GM12865 (cell line): ENCODE measurements at regions not wholly inside any gene's neighbourhood (a gene's known extent, or its start where the extent isn't known, plus 50 kb on each side); places are given as distances from the start of the nearest gene placed in this dataset.

Experiments used
- DNase-seq: peaks from one replicate; pipeline ENCODE4 v3.0.0; 2010; ENCODE audit warnings: low read depth
- H3K4me3 ChIP-seq: 2 replicates; pipeline ENCODE4 v1.5.1; 2011; ENCODE audit warnings: mild to moderate bottlenecking, low read depth, low read length, control low read depth
- TF ChIP-seq, protein P1 (sequence below): IDR thresholded peaks from 2 replicates; pipeline ENCODE4 v1.5.1; 2011; ENCODE audit warnings: low read length, control low read depth, low read depth, inconsistent platforms; ENCODE audit not compliant: insufficient read depth; ENCODE audit errors: missing control alignments

DNA sequence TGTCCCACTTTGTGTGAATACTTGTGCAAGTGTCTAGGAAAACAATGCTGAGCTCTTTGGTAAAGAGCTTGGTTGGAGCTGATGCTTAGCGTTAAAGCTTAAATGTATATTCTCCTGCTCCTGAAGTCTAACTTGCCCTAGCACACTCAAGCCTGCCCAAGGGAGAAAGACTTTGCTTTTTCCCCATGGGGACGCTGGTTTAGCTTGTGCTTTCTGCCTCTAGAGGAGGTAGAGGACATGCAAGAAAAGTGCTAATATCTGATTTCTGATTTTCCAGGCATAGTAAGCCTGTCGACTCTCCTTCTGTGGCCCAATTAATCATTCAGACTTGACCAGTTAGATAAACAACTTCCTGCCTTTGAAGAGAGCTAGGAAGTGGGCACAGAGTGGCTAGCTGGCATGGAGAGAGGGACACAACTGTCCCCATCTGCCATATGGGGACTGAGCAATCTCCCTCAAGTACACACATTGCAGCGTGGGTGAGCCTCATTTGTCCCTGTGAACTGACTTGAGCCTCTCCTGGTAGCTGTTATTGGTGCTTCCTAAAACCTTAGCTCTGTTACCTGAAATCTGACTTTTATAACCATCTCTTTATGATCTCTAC lies 348.4 kb downstream of the BRINP1 start:
- no peak overlapping the region for H3K4me3 ChIP-seq
- TF ChIP-seq, protein P1, sequence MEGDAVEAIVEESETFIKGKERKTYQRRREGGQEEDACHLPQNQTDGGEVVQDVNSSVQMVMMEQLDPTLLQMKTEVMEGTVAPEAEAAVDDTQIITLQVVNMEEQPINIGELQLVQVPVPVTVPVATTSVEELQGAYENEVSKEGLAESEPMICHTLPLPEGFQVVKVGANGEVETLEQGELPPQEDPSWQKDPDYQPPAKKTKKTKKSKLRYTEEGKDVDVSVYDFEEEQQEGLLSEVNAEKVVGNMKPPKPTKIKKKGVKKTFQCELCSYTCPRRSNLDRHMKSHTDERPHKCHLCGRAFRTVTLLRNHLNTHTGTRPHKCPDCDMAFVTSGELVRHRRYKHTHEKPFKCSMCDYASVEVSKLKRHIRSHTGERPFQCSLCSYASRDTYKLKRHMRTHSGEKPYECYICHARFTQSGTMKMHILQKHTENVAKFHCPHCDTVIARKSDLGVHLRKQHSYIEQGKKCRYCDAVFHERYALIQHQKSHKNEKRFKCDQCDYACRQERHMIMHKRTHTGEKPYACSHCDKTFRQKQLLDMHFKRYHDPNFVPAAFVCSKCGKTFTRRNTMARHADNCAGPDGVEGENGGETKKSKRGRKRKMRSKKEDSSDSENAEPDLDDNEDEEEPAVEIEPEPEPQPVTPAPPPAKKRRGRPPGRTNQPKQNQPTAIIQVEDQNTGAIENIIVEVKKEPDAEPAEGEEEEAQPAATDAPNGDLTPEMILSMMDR: no peak
- DNase-seq: no peak

DNA sequence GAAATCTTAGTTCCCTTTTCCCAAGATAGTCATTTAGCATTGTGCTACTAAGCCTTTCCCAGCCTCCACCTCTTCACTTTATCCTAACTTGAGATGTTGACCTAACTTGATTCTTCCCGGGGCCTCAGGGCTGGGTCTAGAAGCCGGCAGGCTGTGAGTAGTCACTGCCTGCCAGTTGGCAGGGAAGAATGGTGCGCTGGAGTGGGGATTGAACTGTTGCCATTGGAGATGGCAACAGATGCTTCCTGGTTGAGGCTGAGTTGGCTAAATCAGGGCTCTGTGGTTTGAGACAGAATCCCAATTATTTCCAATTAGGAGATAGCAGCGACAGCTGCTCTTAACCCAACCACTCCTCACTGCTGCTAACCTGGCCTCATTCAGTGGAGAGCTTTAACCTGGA lies 343.1 kb downstream of the BRINP1 start:
- H3K4me3 ChIP-seq: no peak overlapping the region
- TF ChIP-seq, protein P1: no peak
- no peak for DNase-seq

DNA sequence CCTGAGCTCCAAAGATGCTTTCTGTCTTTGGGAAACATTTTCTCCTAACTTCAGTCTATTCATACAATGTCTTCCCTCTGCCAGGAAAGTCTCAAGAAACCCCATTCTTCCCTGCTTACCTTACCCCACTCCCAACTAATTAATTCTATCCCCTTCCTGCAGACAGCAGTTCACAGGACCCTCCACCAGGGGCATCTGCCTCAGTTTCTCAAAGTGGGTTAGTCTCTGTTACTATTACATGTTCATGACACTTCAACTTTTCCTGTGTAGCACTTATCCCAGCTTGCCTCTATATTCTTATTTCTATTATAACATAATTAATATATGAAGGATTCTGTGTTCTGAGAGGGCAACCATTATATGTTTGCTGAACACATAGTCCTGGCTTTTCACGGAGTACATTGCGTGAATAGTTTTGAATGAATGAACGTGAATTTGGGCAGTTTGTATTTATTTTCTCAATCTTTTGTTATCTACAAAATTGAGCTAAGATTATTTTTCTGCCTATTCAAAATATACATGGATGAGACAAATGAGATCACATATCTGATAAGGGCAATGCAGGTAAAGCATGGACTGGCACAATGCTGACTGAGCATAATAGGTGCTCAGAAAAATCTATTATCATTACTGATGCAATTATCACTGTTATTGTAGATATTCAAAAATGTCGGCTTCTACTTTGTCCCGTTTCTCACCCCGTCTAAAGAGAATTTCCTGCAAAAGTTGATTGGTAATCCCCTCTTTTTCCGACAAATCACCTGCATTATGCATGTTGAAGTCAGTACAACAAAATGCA lies 341.1 kb downstream of the BRINP1 start:
- DNase-seq: no peak
- no peak overlapping the region for H3K4me3 ChIP-seq
- TF ChIP-seq, protein P1: no peak

DNA sequence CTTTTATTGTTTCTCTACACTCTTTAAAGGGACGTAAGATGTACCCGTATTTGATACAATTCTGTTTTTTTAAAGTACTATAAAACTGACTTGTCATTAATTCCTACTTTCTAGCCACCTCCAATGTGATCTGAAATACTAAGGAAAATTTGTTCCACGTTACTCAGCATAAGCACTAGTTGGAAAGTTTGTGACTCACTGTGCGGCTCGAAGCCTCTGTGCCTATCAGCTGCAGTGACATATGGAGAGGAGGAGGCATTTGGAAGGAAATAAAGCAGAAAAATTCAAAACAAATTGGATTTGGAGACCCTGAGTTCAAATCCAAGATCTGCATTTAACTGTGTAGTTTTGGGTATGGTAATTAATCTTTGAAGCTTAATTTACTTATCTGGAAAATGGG lies 339.3 kb downstream of the BRINP1 start:
- TF ChIP-seq, protein P1: no peak
- DNase-seq: no peak
- H3K4me3 ChIP-seq: no peak overlapping the region

DNA sequence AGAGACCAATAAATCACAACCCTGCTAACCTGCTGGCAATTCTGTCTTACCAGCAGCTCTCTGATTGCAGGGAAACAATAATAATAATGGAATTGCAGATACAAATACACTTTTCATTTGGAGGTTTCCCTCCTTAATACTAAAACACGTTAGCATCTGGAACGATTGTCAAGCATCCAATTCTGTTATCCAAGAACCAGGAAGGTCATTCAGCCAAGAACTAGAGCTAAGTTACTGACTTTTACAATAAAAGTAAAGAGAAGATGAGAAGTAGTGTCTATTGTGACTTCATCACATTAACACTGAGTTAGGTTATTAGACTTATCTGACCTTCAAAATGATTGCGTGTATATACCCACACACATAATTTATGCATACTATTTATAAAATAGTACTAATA lies 335.6 kb downstream of the BRINP1 start:
- no peak for DNase-seq
- TF ChIP-seq, protein P1: no peak

DNA sequence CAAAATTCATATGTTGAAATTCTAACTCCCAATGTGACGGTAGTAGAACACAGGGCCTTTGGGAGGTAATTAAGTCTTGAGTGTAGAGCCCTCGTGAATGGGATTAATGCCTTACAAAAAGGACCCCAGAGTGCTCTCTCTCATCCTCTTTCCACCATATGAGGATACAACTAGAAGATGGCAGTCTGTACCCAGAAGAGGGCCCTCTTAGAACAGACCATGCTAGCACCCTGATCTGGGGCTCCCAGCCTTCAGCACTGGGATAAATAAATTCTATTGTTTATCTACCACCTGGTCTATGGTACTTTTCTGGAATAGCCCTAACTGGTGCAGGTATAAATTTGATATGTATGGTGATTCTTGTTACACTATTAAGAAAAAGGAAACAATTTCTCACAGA lies 332.3 kb downstream of the BRINP1 start:
- TF ChIP-seq, protein P1: no peak
- no peak for DNase-seq
- H3K4me3 ChIP-seq: no peak overlapping the region

More for the DNA sequence above, 335.6 kb downstream of the BRINP1 start:
- no peak overlapping the region for H3K4me3 ChIP-seq
